H9 (cell line): ENCODE measurements at regions not wholly inside any gene's neighbourhood (a gene's known extent, or its start where the extent isn't known, plus 50 kb on each side); places are given as distances from the start of the nearest gene placed in this dataset.

Experiments used
- DNase-seq: peaks from one replicate; pipeline ENCODE4 v3.0.0-alpha.2; 2017
- H2AFZ ChIP-seq: one replicate; pipeline ENCODE4 v1.6.1; 2013; ENCODE audit warnings: mild to moderate bottlenecking, low read length, control low read depth, moderate library complexity
- H2AK5ac ChIP-seq: 2 replicates; pipeline ENCODE4 v1.6.1; 2013; ENCODE audit warnings: low read length, control low read depth, mixed read lengths; ENCODE audit not compliant: insufficient read length
- H2BK120ac ChIP-seq: one replicate; pipeline ENCODE4 v1.6.1; 2013; ENCODE audit warnings: low read depth, mild to moderate bottlenecking, low read length, control low read depth, inconsistent platforms; ENCODE audit not compliant: poor library complexity, severe bottlenecking
- H2BK12ac ChIP-seq: 2 replicates; pipeline ENCODE4 v1.6.1; 2013; ENCODE audit warnings: low read length, control low read depth, mixed read lengths, low read depth; ENCODE audit not compliant: insufficient read length
- H2BK15ac ChIP-seq: 2 replicates; pipeline ENCODE4 v1.6.1; 2013; ENCODE audit warnings: low read depth, low read length, control low read depth
- H2BK20ac ChIP-seq: one replicate; pipeline ENCODE4 v1.6.1; 2013; ENCODE audit warnings: low read depth, mild to moderate bottlenecking, low read length, control low read depth, inconsistent platforms; ENCODE audit not compliant: poor library complexity, severe bottlenecking
- H2BK5ac ChIP-seq: 2 replicates; pipeline ENCODE4 v1.6.1; 2013; ENCODE audit warnings: low read length, control low read depth, mixed read lengths; ENCODE audit not compliant: insufficient read length
- H3K14ac ChIP-seq: 2 replicates; pipeline ENCODE4 v1.6.1; 2013; ENCODE audit warnings: low read length, control low read depth; ENCODE audit not compliant: insufficient read depth
- H3K18ac ChIP-seq: 2 replicates; pipeline ENCODE4 v1.6.1; 2013; ENCODE audit warnings: low read depth, mild to moderate bottlenecking, mixed read lengths, low read length, control low read depth; ENCODE audit not compliant: insufficient read length
- H3K23ac ChIP-seq: 2 replicates; pipeline ENCODE4 v1.6.1; 2013; ENCODE audit warnings: low read length, control low read depth, mixed read lengths, low read depth; ENCODE audit not compliant: insufficient read length
- H3K23me2 ChIP-seq: 2 replicates; pipeline ENCODE4 v1.6.1; 2013; ENCODE audit warnings: low read depth, mild to moderate bottlenecking, mixed read lengths, low read length, control low read depth; ENCODE audit not compliant: insufficient read length, poor library complexity, severe bottlenecking
- H3K27ac ChIP-seq: 2 replicates; pipeline ENCODE4 v1.5.1; 2013; ENCODE audit warnings: low read length, control low read depth, mixed read lengths, low read depth; ENCODE audit not compliant: insufficient read length
- H3K27me3 ChIP-seq: 2 replicates; pipeline ENCODE4 v1.6.1; 2013; ENCODE audit warnings: low read length, control low read depth, inconsistent platforms; ENCODE audit not compliant: insufficient read depth
- H3K4ac ChIP-seq: 2 replicates; pipeline ENCODE4 v1.6.1; 2013; ENCODE audit warnings: low read depth, mild to moderate bottlenecking, control low read depth, inconsistent platforms, low read length, moderate library complexity
- H3K4me1 ChIP-seq: 2 replicates; pipeline ENCODE4 v1.6.1; 2013; ENCODE audit warnings: low read length, control low read depth, inconsistent platforms; ENCODE audit not compliant: insufficient read depth
- H3K4me2 ChIP-seq: 2 replicates; pipeline ENCODE4 v1.6.1; 2013; ENCODE audit warnings: low read length, control low read depth, mixed read lengths; ENCODE audit not compliant: insufficient read length, insufficient read depth
- H3K56ac ChIP-seq: 2 replicates; pipeline ENCODE4 v1.6.1; 2013; ENCODE audit warnings: low read depth, mild to moderate bottlenecking, mixed read lengths, low read length, control low read depth; ENCODE audit not compliant: insufficient read length
- H3K79me1 ChIP-seq: 2 replicates; pipeline ENCODE4 v1.6.1; 2013; ENCODE audit warnings: low read depth, mild to moderate bottlenecking, moderate library complexity, low read length, control low read depth, inconsistent platforms; ENCODE audit not compliant: insufficient read depth, poor library complexity, severe bottlenecking
- H3K79me2 ChIP-seq: 2 replicates; pipeline ENCODE4 v1.6.1; 2013; ENCODE audit warnings: low read length, control low read depth, inconsistent platforms; ENCODE audit not compliant: insufficient read depth
- H3K9ac ChIP-seq: 2 replicates; pipeline ENCODE4 v1.6.1; 2013; ENCODE audit warnings: low read length, control low read depth, mixed read lengths; ENCODE audit not compliant: insufficient read length; ENCODE audit errors: extremely low read depth
- H3K9me3 ChIP-seq: one replicate; pipeline ENCODE4 v1.6.1; 2013; ENCODE audit warnings: low read depth, low read length, inconsistent platforms; ENCODE audit not compliant: control insufficient read depth
- H3T11ph ChIP-seq: one replicate; pipeline ENCODE4 v1.6.1; 2013; ENCODE audit warnings: mild to moderate bottlenecking, low read length, control low read depth, inconsistent platforms
- H4K20me1 ChIP-seq: one replicate; pipeline ENCODE4 v1.6.1; 2013; ENCODE audit not compliant: control insufficient read depth, insufficient read length, insufficient read depth
- H4K5ac ChIP-seq: 2 replicates; pipeline ENCODE4 v1.6.1; 2013; ENCODE audit warnings: low read depth, mild to moderate bottlenecking, mixed read lengths, low read length, control low read depth; ENCODE audit not compliant: insufficient read length
- H4K8ac ChIP-seq: replicated peaks from 2 replicates; pipeline ENCODE4 v1.6.1; 2013; ENCODE audit warnings: low read length, control low read depth, mixed read lengths, low read depth; ENCODE audit not compliant: insufficient read length
- H4K91ac ChIP-seq: 2 replicates; pipeline ENCODE4 v1.6.1; 2013; ENCODE audit warnings: low read depth, mild to moderate bottlenecking, moderate library complexity, mixed read lengths, low read length, control low read depth; ENCODE audit not compliant: insufficient read length
- H3K27ac Mint-ChIP-seq, 3 experiments: 2 replicates in 2 of 3; 3 replicates in 1 of 3; pipeline ENCODE4 v1.8.0; 2020 to 2021; ENCODE audit warnings: mixed read lengths in 3 of 3, mild to moderate bottlenecking in 1 of 3, moderate library complexity in 1 of 3
- H3K27me3 Mint-ChIP-seq: 2 replicates; pipeline ENCODE4 v1.8.0; 2021; ENCODE audit warnings: low read depth, mild to moderate bottlenecking, moderate library complexity, mixed read lengths
- H3K36me3 Mint-ChIP-seq, 3 experiments: 2 replicates in 2 of 3; 3 replicates in 1 of 3; pipeline ENCODE4 v1.8.0; 2020 to 2021; ENCODE audit warnings: low read depth in 3 of 3, mixed read lengths in 3 of 3; ENCODE audit not compliant: insufficient read depth in 1 of 3
- H3K4me1 Mint-ChIP-seq, 2 experiments: 2 replicates each; pipeline ENCODE4 v1.8.0; 2020; ENCODE audit warnings: mixed read lengths in 2 of 2
- H3K4me3 Mint-ChIP-seq, 2 experiments: 2 replicates in 1 of 2; 3 replicates in 1 of 2; pipeline ENCODE4 v1.8.0; 2020 to 2021; ENCODE audit warnings: mild to moderate bottlenecking in 2 of 2, mixed read lengths in 2 of 2, moderate library complexity in 1 of 2
- H3K9me3 Mint-ChIP-seq, 2 experiments: 2 replicates in 1 of 2; 3 replicates in 1 of 2; pipeline ENCODE4 v1.8.0; 2020; ENCODE audit warnings: mild to moderate bottlenecking in 2 of 2, mixed read lengths in 2 of 2, moderate library complexity in 1 of 2
- WGBS: extraction: QIAGEN DNeasy Blood & Tissue Kit; methylation state at CpG from one replicate; pipeline ENCODE4 v1.1.7; 2013; ENCODE audit warnings: missing lambda C conversion rate, low lambda C conversion rate, mixed read lengths; ENCODE audit not compliant: insufficient read length; ENCODE audit errors: extremely low coverage; 5-methylcytosine and 5-hydroxymethylcytosine counted together
- TF ChIP-seq, protein P1 (sequence below): fragments of 200-600 bp; sonication (generic); conservative IDR thresholded peaks from 3 replicates; pipeline ENCODE4 v1.8.0; 2021; ENCODE audit warnings: antibody characterized with exemption, mild to moderate bottlenecking

GRCh38 chr1:229012823-229013222 is 258.1 kb upstream of the RAB4A start:
- Histone ChIP-seq H2BK20ac (no peak overlapping the region), H3K4me2 (no peak overlapping the region), H3K56ac (no peak overlapping the region), H3T11ph (no peak overlapping the region), H3K14ac (no peak overlapping the region), H2BK120ac (no peak overlapping the region), H2AFZ (no peak overlapping the region), H4K8ac (no peak overlapping the region), H2BK5ac (no peak overlapping the region), H3K4ac (no peak overlapping the region), H4K20me1 (no peaks in the 10 kb centered on the region), H2AK5ac (no peak overlapping the region), H3K4me1 (no peaks in the 10 kb centered on the region; the same call in 1 of the 2 replicates), H3K9me3 (no peaks in the 10 kb centered on the region), H3K27ac (no peak overlapping the region), H3K23ac (no peak overlapping the region), H3K79me2 (no peaks in the 10 kb centered on the region), H3K9ac (no peak overlapping the region), H4K91ac (no peak overlapping the region), H4K5ac (no peak overlapping the region), H2BK12ac (no peak overlapping the region), H3K18ac (no peak overlapping the region), H3K27me3 (no peaks in the 10 kb centered on the region), H3K79me1 (no peaks in the 10 kb centered on the region), H2BK15ac (no peak overlapping the region), H3K23me2 (no peaks in the 10 kb centered on the region)
- TF ChIP-seq, protein P1, sequence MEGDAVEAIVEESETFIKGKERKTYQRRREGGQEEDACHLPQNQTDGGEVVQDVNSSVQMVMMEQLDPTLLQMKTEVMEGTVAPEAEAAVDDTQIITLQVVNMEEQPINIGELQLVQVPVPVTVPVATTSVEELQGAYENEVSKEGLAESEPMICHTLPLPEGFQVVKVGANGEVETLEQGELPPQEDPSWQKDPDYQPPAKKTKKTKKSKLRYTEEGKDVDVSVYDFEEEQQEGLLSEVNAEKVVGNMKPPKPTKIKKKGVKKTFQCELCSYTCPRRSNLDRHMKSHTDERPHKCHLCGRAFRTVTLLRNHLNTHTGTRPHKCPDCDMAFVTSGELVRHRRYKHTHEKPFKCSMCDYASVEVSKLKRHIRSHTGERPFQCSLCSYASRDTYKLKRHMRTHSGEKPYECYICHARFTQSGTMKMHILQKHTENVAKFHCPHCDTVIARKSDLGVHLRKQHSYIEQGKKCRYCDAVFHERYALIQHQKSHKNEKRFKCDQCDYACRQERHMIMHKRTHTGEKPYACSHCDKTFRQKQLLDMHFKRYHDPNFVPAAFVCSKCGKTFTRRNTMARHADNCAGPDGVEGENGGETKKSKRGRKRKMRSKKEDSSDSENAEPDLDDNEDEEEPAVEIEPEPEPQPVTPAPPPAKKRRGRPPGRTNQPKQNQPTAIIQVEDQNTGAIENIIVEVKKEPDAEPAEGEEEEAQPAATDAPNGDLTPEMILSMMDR = no peak
- Mint-ChIP-seq H3K27ac (no peak overlapping the region), H3K4me1 (peaks cover 13 to 15% of the 10 kb centered on the region in 2 experiments), H3K27me3 (peaks cover 2% of the 10 kb centered on the region), H3K9me3 (no peaks in the 10 kb centered on the region), H3K4me3 (no peak overlapping the region), H3K36me3 (no peaks in the 10 kb centered on the region)
- WGBS = no CpG with 5 or more reads among the region's 2 CpGs
- DNase-seq = no peak
